HG03066 (cell line): ENCODE measurements at regions not wholly inside any gene's neighbourhood (a gene's known extent, or its start where the extent isn't known, plus 50 kb on each side); places are given as distances from the start of the nearest gene placed in this dataset.

ENCODE experiments used
- ATAC-seq: cut with Tn5 transposase; IDR thresholded peaks from one replicate; pipeline ENCODE4 v1.9.1; 2021; ENCODE audit warnings: low read depth; ENCODE audit not compliant: unreplicated experiment

DNA sequence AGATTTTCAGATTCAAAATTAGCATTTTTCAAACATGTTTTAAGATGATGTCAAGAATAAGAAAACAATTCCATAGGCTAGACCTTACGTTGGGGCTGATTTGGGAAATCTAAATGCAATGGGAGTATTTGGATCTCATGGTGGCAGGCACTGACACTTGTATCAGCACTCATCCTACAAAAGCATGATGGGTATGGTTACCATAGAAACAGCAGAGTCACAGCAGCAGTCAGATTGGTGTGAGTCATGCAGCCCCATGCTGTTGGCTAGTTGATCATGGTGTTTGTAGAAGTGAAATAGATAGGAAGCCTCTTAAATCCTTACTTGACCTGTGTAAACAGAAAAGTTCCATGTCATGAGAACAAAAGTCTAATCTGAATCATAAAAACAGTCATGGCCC lies 1637.3 kb upstream of the PABPC4L start:
- ATAC-seq: no peak

DNA sequence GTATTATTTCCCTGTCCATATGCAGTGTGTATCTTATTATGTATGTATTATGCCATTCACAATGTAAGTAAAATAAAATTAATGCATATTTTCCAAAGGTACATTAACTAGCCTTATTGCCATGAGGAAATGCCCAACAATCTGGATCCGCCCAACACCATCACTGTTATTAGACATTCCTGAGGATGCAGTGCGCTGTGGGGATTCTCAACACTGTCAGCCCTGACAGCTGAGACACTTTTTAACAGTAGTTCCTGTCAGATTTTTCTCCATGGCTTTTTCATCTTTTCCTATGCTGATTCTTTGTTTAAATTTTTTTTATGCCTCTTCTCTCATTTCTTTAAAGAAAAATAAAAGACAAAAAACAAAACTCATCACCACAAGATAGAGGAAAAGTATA lies 1632.9 kb upstream of the PABPC4L start:
- no peak for ATAC-seq

DNA sequence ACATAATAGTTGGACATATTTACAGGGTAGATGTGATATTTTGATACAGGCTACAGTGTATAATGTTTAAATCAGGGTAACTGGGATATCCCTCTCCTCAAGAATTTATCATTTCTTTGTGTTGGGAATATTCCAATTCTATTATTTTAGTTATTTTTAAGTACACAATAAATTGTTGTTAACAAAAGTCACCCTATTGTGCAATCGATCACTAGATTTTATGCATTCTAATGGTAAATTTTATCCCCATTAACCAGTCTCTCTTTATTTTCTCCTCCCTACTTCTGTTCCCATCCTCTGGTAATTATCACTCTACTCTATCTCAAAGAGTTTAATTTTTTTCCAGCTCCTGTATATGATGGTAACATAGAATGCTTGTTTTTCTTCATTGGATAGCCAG lies 1631.9 kb upstream of the PABPC4L start:
- no peak for ATAC-seq

DNA sequence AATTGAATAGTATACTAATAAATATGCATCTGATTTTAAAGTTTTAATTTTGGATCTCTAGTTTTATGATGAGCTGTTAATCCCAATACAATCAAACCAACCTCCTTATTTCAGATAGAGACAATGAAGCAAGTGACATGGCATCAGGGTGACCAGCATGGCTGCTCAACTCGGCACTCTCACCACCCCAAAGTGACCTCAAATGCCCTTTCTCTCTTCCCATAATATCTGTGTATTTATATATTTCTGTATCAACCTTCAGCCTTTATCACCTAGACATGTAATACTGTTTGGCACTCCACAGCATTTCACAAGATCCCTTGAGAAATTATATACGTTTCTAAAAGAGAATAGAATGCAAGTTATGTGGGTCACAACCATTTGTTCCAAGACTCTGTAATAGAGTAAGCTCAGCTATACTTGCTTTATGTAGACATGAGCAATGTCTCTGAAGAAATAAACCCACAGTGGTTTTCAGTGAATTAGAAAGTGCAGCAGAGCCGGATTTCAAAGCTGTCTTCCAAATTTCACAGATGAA lies 1623.2 kb upstream of the PABPC4L start:
- ATAC-seq: no peak

DNA sequence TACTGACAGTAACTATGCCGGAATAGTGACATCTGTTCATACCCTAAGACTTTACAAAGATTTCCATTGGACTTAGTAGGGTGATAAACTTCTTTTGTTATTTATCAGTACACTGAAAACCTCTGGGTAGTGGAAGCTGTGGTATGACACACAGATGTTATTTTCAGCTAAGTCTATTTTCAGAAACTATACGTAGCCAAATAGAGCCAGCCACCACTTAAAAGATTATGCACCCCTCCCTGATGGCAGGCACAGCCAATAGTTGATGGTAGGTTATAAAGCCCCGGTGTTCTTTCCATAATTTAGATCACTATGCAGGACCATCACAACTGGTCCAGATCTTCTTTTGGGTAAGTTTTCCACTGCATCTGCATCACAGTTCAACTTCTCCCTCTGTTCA lies 1603.2 kb upstream of the PABPC4L start:
- no peak for ATAC-seq

DNA sequence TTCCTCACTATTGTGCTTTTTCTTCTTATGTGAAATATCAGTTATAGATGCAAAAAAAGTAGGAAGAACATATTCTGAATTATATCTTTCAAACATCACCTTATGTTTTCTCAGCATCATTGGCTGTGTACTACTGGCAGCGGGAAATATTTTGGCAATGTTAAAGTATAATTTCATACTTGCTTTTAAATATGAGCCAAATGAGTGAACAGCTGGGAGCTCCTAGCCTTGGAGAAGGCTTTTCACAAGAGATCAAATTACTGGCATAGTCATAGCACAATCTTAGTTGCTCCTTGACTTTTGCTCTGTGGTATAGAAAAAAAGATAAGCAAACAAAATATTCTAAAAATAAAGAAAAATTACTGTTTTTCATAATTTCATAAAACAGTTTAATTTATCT lies 1575.8 kb upstream of the PABPC4L start:
- ATAC-seq: no peak

DNA sequence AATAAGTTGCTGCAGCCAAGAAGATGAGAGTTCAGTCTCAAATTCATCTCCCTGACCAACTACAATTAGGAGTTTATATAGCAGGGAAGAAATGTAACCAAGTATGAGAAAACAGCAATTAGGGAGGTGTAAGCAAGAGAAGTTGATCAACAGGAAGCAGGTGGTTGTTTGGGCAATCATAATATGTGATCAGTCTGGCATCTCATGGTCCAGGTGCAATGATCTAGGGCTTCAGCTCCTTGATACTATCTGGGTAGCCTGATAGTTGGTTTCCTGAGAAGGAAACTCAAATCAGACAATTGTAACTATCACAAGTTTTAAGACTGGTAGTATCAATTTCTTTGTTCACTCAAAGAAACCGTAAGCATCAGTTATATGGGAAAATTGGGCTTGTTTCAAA lies 1574.3 kb upstream of the PABPC4L start:
- no peak for ATAC-seq

DNA sequence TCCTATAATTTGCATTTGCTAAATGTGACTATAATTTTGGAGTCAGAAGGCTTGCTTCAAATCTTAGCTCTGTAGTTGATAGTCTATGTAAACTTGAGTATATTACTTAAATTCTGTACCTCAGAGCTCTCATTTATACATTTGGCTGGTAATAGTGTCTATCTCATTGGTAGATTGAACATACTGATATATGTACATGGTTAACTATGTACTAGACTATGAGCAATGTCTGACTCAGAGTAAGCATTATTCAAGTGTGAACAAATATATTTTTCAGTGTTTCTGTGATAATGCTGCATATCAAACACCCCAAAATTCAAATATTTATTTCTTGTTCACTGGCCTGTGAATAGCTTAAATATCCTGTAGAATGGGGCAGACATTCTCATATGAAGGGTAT lies 1568.9 kb upstream of the PABPC4L start:
- ATAC-seq: no peak

DNA sequence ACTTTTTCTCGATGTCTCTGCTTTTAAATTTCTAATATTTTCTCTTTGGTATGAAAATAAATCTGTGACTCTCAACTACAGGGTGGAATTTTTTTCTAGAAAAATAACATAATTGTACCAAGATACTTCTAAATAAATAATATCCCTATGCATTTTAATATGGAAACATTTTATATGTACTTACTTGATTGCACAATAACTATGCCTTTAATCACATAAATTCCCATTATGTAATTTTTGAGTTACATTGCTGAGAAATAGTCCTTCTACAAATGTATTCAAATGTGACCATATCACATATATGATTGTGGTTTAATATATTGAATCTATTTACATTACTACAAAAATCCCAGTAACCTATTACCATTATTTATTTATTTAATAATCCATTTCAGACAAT lies 1543.3 kb upstream of the PABPC4L start:
- ATAC-seq: no peak

DNA sequence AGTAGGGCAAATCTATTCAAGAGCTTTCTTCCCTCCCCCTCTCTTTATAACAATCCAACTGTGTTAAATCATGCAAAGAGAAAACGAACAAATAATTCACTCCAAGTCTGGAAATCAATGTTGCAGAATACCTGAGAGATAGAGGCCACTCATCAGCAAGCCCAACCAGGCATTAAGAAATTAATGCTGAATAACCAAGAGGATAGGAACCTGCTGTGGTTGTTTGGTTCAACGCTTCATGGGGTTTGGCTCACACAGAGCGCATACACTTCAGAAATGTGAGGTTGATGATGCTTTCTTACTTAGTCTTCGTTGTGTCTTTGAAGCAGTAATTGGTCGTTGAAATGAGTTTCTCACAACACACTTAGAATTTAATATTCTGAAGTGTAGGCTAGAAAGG lies 1540.0 kb upstream of the PABPC4L start:
- ATAC-seq: no peak

DNA sequence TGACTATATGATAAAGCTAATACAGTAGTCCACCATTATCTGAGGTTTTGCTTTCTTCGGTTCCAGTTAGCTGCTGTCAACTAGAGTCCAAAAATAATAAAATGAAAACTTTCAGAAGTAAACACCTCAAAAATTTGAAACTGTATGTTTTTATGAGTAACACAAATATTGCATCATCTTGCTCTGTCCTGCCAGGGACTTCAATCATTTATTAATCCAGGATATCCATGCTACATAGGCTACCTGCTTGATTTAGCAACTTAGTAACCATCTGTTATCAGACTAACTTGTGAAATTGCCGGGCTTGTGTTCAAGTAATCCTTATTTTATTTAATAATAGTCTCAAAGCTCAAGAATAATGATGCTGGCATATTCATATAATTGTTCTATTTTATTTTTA lies 1537.8 kb upstream of the PABPC4L start:
- no peak for ATAC-seq

DNA sequence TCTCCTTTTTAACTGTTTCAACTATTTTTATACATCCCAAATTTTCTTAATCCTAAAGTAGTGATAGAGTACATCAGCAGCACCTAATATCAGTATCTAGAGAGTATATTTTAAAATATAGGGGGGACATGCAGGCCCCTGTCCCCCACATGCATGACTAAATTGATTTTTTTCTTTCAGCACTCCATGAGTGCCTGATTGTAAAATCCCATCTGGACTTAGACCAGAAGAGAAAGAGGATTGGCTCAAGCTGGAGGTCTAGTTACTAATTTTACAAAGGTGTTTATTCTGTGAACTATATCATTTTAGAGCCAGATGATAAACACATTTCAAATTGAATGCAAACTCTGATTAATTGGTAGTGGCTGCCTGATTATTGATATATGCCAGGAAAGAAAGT lies 1533.9 kb upstream of the PABPC4L start:
- no peak for ATAC-seq

DNA sequence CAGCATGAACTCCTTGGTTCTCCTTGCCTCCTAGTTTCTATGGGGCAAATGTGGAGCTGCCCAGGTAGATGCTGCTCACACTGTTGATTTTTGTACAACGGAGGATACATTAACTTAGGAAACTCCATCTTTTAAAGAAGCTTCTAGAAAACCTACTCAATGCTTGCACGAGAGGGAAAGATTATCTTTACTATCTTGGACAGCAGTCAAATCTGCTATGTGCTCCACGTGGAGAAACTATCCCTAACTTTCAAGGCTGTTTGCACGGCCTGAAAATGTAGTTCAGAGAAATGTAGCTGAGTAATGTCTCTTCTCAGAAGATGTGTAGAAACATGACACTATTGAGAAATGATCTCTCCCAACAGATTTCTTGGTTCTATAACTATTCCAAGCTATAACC lies 1530.9 kb upstream of the PABPC4L start:
- no peak for ATAC-seq

DNA sequence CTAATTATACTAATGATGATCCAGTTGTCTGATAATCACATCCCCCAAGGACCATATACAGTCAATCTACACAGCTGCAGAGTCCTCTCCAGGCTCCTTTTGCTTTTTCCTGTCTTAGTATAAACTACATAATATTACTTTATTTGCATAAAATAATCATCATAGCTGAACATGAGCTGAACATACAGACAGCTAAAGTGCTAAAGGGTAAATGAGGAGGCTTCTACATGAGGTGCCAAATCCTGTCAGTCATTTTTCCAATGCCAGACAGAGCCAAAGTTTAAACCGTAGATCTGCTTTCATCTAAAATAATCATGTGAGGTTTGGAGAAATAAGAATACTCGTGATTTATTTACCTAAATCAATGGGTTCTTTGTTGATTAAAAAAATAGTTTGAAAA lies 1530.1 kb upstream of the PABPC4L start:
- ATAC-seq: no peak

DNA sequence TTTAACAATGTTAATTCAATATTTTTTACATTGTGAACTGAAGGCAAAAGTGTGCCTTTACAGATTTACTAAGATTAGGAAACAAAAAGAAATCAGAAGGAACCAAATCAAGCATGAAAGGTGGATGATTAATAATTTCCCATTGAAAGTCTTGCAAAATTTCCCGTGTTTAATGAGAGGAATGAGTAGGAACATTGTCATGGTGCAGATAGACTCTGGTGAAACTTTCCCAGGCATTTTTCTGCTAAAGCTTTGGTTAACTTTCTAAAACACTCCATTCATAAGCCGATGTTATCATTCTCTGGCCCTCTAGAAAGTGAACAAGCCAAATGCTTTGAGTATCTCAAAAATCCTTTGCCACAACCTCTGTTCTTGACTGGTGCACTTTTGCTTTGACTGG lies 1522.8 kb upstream of the PABPC4L start:
- ATAC-seq: no peak

DNA sequence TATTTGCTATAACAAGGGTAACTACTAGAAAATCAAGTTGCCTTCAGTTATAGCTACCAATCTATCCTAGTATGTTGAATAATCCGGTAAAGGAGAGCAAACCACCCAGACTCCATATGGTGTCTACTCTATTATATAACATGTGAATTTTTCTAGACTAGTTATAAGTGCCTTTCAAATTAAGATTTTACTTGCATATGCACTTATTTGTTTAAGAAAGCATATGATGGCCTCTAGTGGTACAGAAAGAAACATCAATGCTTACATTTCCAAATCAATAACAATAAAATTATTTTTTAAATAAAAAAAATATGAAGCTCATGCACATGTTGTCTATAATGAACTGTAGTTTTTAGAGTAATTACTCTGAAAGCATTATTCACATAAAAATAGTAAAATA lies 1516.4 kb upstream of the PABPC4L start:
- no peak for ATAC-seq

DNA sequence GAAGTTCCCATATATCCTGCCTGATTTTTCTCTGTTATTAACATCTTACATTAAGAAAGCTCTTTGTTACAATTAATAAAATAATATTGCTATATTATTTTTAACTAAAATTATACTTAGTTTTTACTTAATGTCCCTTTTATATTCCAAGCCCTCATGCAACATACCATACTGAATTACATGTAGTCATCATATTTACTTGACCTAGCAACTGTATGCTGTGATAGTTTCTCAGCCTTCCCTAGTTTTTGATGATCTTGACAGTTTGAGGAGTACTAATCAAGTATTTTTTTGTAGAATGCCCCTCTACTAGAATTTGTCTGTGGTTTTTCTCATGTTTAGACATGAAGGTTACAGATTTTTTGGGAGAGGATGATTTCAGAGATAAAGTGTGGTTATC lies 1503.8 kb upstream of the PABPC4L start:
- no peak for ATAC-seq

DNA sequence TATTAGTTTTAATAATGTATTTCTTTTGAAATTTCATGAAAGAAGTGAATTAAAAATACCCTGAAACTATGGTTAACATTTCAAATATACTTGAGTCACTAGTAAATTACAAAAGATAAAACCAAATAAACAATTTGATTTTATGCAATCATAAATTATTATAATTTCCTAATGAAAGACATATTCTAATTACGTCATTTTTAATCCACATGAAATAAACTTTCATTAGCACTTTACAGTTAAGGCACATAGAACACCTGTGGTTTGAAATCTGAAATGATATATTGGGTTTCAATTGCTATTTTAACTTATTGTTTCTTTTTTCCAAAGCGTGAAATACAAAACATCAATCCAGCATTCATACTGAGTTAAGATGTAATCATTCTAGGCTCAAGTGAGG lies 1492.5 kb upstream of the PABPC4L start:
- no peak for ATAC-seq

DNA sequence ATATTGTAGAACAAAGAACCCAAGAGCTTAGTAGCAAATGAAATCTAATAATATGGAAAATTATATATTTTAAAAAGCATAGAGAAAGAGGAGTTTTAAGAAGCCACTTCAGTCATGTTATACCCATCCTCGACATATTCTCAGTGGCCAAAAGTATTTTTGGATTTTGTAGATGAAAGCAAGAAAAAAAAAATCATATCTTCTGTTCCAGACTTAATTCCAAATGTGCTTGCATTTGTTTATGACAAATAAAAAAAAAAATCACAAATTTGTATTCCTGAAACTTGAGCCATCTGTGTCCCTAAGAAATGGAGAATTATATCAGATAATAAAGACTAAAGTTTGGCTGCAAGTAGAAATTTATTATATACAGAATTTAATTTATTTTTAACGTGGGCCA lies 1482.4 kb upstream of the PABPC4L start:
- no peak for ATAC-seq

DNA sequence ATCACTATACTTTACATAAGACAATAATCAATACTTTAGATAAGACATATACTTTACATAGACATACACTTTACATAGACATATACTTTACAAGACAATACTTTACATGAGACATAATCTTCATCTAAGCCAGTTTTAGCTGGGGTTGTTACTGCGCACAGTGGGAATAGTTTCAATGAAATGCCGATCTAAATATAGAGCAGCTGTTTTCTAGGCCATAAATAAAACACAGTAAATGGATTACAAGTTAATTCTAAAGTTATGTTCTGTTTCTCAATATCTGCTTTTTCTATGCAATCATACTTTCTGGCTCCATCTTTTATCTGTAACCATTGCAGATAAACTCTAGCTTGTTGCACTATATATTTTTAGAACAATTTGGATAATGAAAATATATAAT lies 1470.6 kb upstream of the PABPC4L start:
- no peak for ATAC-seq

DNA sequence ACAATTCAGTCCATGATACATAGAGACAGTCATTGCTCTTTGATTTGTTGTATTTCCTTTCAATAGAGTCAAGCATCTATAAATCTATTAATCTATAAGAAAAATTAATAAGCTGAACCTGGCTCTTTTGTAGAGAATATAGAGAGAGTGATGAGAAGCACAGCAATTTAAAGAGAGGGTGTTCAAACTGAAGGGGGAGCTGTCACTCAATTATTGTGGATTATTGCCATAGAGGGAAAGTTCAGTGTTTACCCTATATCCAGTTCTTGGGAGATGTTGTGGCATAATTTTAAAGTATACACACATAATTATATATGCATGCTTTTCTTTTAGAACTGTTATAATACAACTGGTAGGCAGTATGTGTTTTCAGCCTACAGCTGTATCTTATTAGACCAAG lies 1469.0 kb upstream of the PABPC4L start:
- no peak for ATAC-seq
